HCT116 (cell line): ENCODE measurements at regions not wholly inside any gene's neighbourhood (a gene's known extent, or its start where the extent isn't known, plus 50 kb on each side); places are given as distances from the start of the nearest gene placed in this dataset.

Source experiments
- ATAC-seq: fragments of 200-7000 bp; cut with Tn5 transposase; 2 replicates; pipeline ENCODE4 v1.9.1; 2020; ENCODE audit warnings: mild to moderate bottlenecking, moderate library complexity
- BruUV-seq: library from RNA; stranded (reverse); fragments of 400-500 nt; replicated peaks from 2 replicates; lab custom pipeline; 2021; lab: Mats Ljungman, UMichigan
- CTCF ChIA-PET: fragments of 300-600 bp; sonication (Branson Sonifier 250); formaldehyde crosslinking; loops from one replicate; lab custom pipeline; 2021; ENCODE audit warnings: antibody characterized with exemption; lab: Charles Lee
- POLR2A ChIA-PET: fragments of 300-600, 350-600 bp; sonication (Branson Sonifier 250); formaldehyde crosslinking; loops from one replicate; lab custom pipeline; 2021; ENCODE audit warnings: antibody characterized with exemption; lab: Charles Lee
- RAD21 ChIA-PET, 2 experiments: fragments of 300-600 bp; sonication (Branson Sonifier 250); formaldehyde crosslinking; loops; one replicate each; lab custom pipeline; 2023; ENCODE audit warnings: low total read pairs in 2 of 2; ENCODE audit not compliant: uncharacterized antibody in 2 of 2, unreplicated experiment in 2 of 2, low non-redundant PET in 1 of 2; lab: Charles Lee
- DNase-seq: peaks from one replicate; pipeline ENCODE4 v3.0.0-alpha.2; 2010; ENCODE audit warnings: low read depth, low spot score
- H2AFZ ChIP-seq: fragments of 200-600 bp; shearing (Covaris generic), sonication (generic); 2 replicates; pipeline ENCODE4 v1.6.1; 2017; ENCODE audit warnings: low read depth, mixed run types, mixed read lengths, antibody characterized with exemption, low read length; ENCODE audit not compliant: poor library complexity, severe bottlenecking
- H3K27ac ChIP-seq: 2 replicates; pipeline ENCODE4 v1.5.1; 2012; ENCODE audit warnings: low read depth, low read length
- H3K27me3 ChIP-seq: fragments of 200-600 bp; sonication (generic); 2 replicates; pipeline ENCODE4 v1.6.1; 2016; ENCODE audit warnings: mixed run types, low read length, mixed read lengths; ENCODE audit not compliant: insufficient read depth
- H3K36me3 ChIP-seq, 2 experiments: fragments of 200-500 bp in 1 of 2; fragments of 200-600 bp in 1 of 2; sonication (Bioruptor generic) in 1 of 2; sonication (generic) in 1 of 2; 2 replicates each; pipeline versions ENCODE4 v1.5.1 to v1.6.1; 2014 to 2016; ENCODE audit warnings: low read length in 2 of 2, inconsistent platforms in 1 of 2, mixed read lengths in 1 of 2, mixed run types in 1 of 2; ENCODE audit not compliant: insufficient read depth in 2 of 2, control insufficient read depth in 1 of 2
- H3K4me1 ChIP-seq, 2 experiments: fragments of 200-600 bp in 1 of 2; sonication (generic) in 1 of 2; 2 replicates each; pipeline versions ENCODE4 v1.5.1 to v1.6.1; 2012 to 2017; ENCODE audit warnings: low read length in 2 of 2, inconsistent platforms in 1 of 2, mild to moderate bottlenecking in 1 of 2, mixed read lengths in 1 of 2, mixed run types in 1 of 2, moderate library complexity in 1 of 2; ENCODE audit not compliant: insufficient read depth in 2 of 2, control insufficient read depth in 1 of 2
- H3K4me2 ChIP-seq: fragments of 200-600 bp; sonication (generic); 2 replicates; pipeline ENCODE4 v1.6.1; 2017; ENCODE audit warnings: mixed run types, low read length, mixed read lengths
- H3K4me3 ChIP-seq, 2 experiments: fragments of 200-600 bp in 1 of 2; sonication (generic) in 1 of 2; replicated peaks in 1 of 2; 2 replicates each; pipeline ENCODE4 v1.5.1; 2011 to 2016; ENCODE audit warnings: low read length in 2 of 2, control low read depth in 1 of 2, low read depth in 1 of 2, mild to moderate bottlenecking in 1 of 2, mixed read lengths in 1 of 2, mixed run types in 1 of 2
- H3K79me2 ChIP-seq: fragments of 200-600 bp; sonication (generic); 2 replicates; pipeline ENCODE4 v1.6.1; 2017; ENCODE audit warnings: mild to moderate bottlenecking, mixed run types, low read length, moderate library complexity, mixed read lengths; ENCODE audit not compliant: insufficient read depth
- H3K9ac ChIP-seq: fragments of 200-600 bp; sonication (generic); 2 replicates; pipeline ENCODE4 v1.6.1; 2016; ENCODE audit warnings: low read length, mixed read lengths
- H3K9me2 ChIP-seq: fragments of 200-600 bp; sonication (generic), shearing (Covaris generic); 2 replicates; pipeline ENCODE4 v1.6.1; 2017; ENCODE audit warnings: mixed run types, mild to moderate bottlenecking, moderate library complexity; ENCODE audit not compliant: insufficient read depth
- H3K9me3 ChIP-seq, 2 experiments: fragments of 200-500 bp in 1 of 2; fragments of 200-600 bp in 1 of 2; sonication (Bioruptor generic) in 1 of 2; sonication (generic) in 1 of 2; 2 replicates each; pipeline ENCODE4 v1.6.1; 2014 to 2017; ENCODE audit warnings: low read length in 2 of 2, mixed read lengths in 2 of 2, inconsistent platforms in 1 of 2, low read depth in 1 of 2, mild to moderate bottlenecking in 1 of 2, mixed run types in 1 of 2, moderate library complexity in 1 of 2; ENCODE audit not compliant: control insufficient read depth in 1 of 2, insufficient read depth in 1 of 2
- H4K20me1 ChIP-seq: fragments of 200-600 bp; sonication (generic), shearing (Covaris generic); 2 replicates; pipeline ENCODE4 v1.6.1; 2017; ENCODE audit warnings: mixed run types, mild to moderate bottlenecking, moderate library complexity; ENCODE audit not compliant: insufficient read depth
- CBX3 ChIP-seq: IDR thresholded peaks from 2 replicates; pipeline ENCODE4 v1.6.1; 2012; ENCODE audit warnings: low read depth
- CEBPB ChIP-seq: IDR thresholded peaks from 2 replicates; pipeline ENCODE4 v1.6.1; 2012; ENCODE audit warnings: low read depth
- EGR1 ChIP-seq: IDR thresholded peaks from 2 replicates; pipeline ENCODE4 v1.6.1; 2012; ENCODE audit warnings: low read depth
- EZH2phosphoT487 ChIP-seq: fragments of 200-600 bp; IDR thresholded peaks from 2 replicates; pipeline ENCODE4 v1.6.1; 2018; ENCODE audit warnings: antibody characterized with exemption, borderline replicate concordance
- FOSL1 ChIP-seq: IDR thresholded peaks from 2 replicates; pipeline ENCODE4 v1.6.1; 2012; ENCODE audit warnings: low read depth
- POLR2A ChIP-seq: IDR thresholded peaks from 2 replicates; pipeline ENCODE4 v1.7.0; 2011; ENCODE audit warnings: borderline replicate concordance; ENCODE audit not compliant: insufficient read depth, insufficient read length; ENCODE audit errors: extremely low read depth
- POLR2AphosphoS5 ChIP-seq: IDR thresholded peaks from 2 replicates; pipeline ENCODE4 v1.6.1; 2011; ENCODE audit warnings: mild to moderate bottlenecking, low read depth, low read length, moderate library complexity
- RAD21 ChIP-seq: IDR thresholded peaks from 2 replicates; pipeline ENCODE4 v1.6.1; 2012; ENCODE audit warnings: low read depth, mild to moderate bottlenecking
- SIN3A ChIP-seq: IDR thresholded peaks from 2 replicates; pipeline ENCODE4 v1.6.1; 2012; ENCODE audit warnings: low read depth
- YY1 ChIP-seq: IDR thresholded peaks from 2 replicates; pipeline ENCODE4 v1.6.1; 2011; ENCODE audit warnings: low read length, low read depth, moderate library complexity, mild to moderate bottlenecking; ENCODE audit not compliant: insufficient replicate concordance; ENCODE audit errors: extremely low read depth
- intact Hi-C: fragments of 100-400 bp; cut with micrococcal nuclease; formaldehyde crosslinking; loops from 2 replicates; pipeline ENCODE4 v1.10.0; 2022
- TF ChIP-seq, protein P1 (sequence below): IDR thresholded peaks from 2 replicates; pipeline ENCODE4 v1.6.1; 2012
- TF ChIP-seq, protein P2 (sequence below), 3 experiments: fragments of 200-600 bp in 1 of 3; sonication (generic) in 1 of 3; IDR thresholded peaks in 2 of 3; conservative IDR thresholded peaks in 1 of 3; 2 replicates each; pipeline ENCODE4 v1.5.1; 2012 to 2017; ENCODE audit warnings: low read depth in 2 of 3, low read length in 2 of 3, antibody characterized with exemption in 1 of 3, borderline replicate concordance in 1 of 3, control low read depth in 1 of 3, mild to moderate bottlenecking in 1 of 3, mixed read lengths in 1 of 3, mixed run types in 1 of 3, moderate library complexity in 1 of 3; ENCODE audit not compliant: insufficient read depth in 1 of 3
- TF ChIP-seq, protein P3 (sequence below): IDR thresholded peaks from 2 replicates; pipeline ENCODE4 v1.6.1; 2011; ENCODE audit warnings: mild to moderate bottlenecking, low read length, moderate library complexity; ENCODE audit not compliant: insufficient replicate concordance; ENCODE audit errors: extremely low read depth
- TF ChIP-seq, protein P4 (sequence below): IDR thresholded peaks from 2 replicates; pipeline ENCODE4 v1.6.1; 2012; ENCODE audit warnings: low read depth

DNA sequence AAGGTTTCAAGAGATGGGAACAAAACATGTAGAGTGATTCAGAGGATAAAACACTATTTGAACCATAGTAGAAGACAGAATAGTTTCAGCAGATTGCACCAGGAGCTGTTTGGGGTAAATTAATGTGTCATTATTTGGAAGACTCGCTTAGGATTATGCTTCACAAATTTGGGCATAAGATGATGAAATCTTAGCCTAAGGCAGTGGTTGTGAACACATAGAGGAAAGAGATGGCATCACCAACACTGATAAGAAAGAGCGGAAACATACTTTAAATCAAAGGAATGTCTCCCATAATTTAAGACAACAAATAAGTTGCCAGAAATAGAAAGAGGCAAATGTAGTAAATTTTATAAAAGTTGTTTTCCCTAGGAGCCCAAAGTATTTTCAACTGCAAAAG lies 66.1 kb upstream of the TBCA start:
- Histone ChIP-seq H3K79me2 (no peaks in the 10 kb centered on the region), H3K27ac (no peak overlapping the region), H4K20me1 (no peaks in the 10 kb centered on the region), H3K9me2 (no peaks in the 10 kb centered on the region), H3K4me2 (no peak overlapping the region), H3K4me1 (no peaks in the 10 kb centered on the region), H3K27me3 (no peaks in the 10 kb centered on the region), H3K4me3 (no peak overlapping the region), H2AFZ (no peak overlapping the region), H3K9me3 (no peaks in the 10 kb centered on the region), H3K9ac (no peak overlapping the region), H3K36me3 (no peaks in the 10 kb centered on the region)
- ChIA-PET POLR2A (no interaction called here), RAD21 (no interaction called here), CTCF (no interaction called here)
- BruUV-seq, result no TSS peak
- DNase-seq (no peak), ATAC-seq (no peak)
- TF ChIP-seq EZH2phosphoT487 (no peak), SIN3A (no peak), RAD21 (no peak), POLR2A (no peak), EGR1 (no peak), FOSL1 (no peak), CBX3 (no peak), CEBPB (no peak), POLR2AphosphoS5 (no peak), YY1 (no peak)
- TF ChIP-seq, protein P1, sequence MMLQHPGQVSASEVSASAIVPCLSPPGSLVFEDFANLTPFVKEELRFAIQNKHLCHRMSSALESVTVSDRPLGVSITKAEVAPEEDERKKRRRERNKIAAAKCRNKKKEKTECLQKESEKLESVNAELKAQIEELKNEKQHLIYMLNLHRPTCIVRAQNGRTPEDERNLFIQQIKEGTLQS, result no peak
- TF ChIP-seq, protein P2, sequence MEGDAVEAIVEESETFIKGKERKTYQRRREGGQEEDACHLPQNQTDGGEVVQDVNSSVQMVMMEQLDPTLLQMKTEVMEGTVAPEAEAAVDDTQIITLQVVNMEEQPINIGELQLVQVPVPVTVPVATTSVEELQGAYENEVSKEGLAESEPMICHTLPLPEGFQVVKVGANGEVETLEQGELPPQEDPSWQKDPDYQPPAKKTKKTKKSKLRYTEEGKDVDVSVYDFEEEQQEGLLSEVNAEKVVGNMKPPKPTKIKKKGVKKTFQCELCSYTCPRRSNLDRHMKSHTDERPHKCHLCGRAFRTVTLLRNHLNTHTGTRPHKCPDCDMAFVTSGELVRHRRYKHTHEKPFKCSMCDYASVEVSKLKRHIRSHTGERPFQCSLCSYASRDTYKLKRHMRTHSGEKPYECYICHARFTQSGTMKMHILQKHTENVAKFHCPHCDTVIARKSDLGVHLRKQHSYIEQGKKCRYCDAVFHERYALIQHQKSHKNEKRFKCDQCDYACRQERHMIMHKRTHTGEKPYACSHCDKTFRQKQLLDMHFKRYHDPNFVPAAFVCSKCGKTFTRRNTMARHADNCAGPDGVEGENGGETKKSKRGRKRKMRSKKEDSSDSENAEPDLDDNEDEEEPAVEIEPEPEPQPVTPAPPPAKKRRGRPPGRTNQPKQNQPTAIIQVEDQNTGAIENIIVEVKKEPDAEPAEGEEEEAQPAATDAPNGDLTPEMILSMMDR (IDR thresholded peaks at IDR 0.05 in 2 of 3, conservative IDR thresholded peaks at IDR 0.05 in 1 of 3; ENCODE audit: borderline replicate concordance in 1 of 3, insufficient read depth in 1 of 3, low read depth in 2 of 3, low read length in 2 of 3), result no peak
- TF ChIP-seq, protein P3, sequence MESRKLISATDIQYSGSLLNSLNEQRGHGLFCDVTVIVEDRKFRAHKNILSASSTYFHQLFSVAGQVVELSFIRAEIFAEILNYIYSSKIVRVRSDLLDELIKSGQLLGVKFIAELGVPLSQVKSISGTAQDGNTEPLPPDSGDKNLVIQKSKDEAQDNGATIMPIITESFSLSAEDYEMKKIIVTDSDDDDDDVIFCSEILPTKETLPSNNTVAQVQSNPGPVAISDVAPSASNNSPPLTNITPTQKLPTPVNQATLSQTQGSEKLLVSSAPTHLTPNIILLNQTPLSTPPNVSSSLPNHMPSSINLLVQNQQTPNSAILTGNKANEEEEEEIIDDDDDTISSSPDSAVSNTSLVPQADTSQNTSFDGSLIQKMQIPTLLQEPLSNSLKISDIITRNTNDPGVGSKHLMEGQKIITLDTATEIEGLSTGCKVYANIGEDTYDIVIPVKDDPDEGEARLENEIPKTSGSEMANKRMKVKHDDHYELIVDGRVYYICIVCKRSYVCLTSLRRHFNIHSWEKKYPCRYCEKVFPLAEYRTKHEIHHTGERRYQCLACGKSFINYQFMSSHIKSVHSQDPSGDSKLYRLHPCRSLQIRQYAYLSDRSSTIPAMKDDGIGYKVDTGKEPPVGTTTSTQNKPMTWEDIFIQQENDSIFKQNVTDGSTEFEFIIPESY, result no peak
- TF ChIP-seq, protein P4, sequence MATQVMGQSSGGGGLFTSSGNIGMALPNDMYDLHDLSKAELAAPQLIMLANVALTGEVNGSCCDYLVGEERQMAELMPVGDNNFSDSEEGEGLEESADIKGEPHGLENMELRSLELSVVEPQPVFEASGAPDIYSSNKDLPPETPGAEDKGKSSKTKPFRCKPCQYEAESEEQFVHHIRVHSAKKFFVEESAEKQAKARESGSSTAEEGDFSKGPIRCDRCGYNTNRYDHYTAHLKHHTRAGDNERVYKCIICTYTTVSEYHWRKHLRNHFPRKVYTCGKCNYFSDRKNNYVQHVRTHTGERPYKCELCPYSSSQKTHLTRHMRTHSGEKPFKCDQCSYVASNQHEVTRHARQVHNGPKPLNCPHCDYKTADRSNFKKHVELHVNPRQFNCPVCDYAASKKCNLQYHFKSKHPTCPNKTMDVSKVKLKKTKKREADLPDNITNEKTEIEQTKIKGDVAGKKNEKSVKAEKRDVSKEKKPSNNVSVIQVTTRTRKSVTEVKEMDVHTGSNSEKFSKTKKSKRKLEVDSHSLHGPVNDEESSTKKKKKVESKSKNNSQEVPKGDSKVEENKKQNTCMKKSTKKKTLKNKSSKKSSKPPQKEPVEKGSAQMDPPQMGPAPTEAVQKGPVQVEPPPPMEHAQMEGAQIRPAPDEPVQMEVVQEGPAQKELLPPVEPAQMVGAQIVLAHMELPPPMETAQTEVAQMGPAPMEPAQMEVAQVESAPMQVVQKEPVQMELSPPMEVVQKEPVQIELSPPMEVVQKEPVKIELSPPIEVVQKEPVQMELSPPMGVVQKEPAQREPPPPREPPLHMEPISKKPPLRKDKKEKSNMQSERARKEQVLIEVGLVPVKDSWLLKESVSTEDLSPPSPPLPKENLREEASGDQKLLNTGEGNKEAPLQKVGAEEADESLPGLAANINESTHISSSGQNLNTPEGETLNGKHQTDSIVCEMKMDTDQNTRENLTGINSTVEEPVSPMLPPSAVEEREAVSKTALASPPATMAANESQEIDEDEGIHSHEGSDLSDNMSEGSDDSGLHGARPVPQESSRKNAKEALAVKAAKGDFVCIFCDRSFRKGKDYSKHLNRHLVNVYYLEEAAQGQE, result no peak
- intact Hi-C loops, result no loop called here
